Parathyroid adenoma (tissue), 2 donors: ENCODE measurements at regions not wholly inside any gene's neighbourhood (a gene's known extent, or its start where the extent isn't known, plus 50 kb on each side); places are given as distances from the start of the nearest gene placed in this dataset.

ENCODE experiments used
- H2AFZ ChIP-seq: fragments of 300-600 bp; sonication (generic); one replicate; pipeline ENCODE4 v1.7.0; 2017; ENCODE audit warnings: antibody characterized with exemption, mild to moderate bottlenecking
- H3K27ac ChIP-seq: fragments of 300-600 bp; sonication (generic); one replicate; pipeline ENCODE4 v1.7.0; 2017
- H3K27me3 ChIP-seq: fragments of 300-600 bp; sonication (generic); one replicate; pipeline ENCODE4 v1.7.0; 2017; ENCODE audit warnings: low read length; ENCODE audit not compliant: control insufficient read depth, insufficient read depth
- H3K36me3 ChIP-seq: fragments of 300-600 bp; sonication (generic); one replicate; pipeline ENCODE4 v1.7.0; 2017; ENCODE audit warnings: low read length; ENCODE audit not compliant: control insufficient read depth, insufficient read depth
- H3K4me1 ChIP-seq: fragments of 300-600 bp; sonication (generic); one replicate; pipeline ENCODE4 v1.7.0; 2017; ENCODE audit warnings: control low read depth
- H3K4me2 ChIP-seq: fragments of 300-600 bp; sonication (generic); one replicate; pipeline ENCODE4 v1.7.0; 2017; ENCODE audit warnings: low read length
- H3K4me3 ChIP-seq: fragments of 300-600 bp; sonication (generic); one replicate; pipeline ENCODE4 v1.7.0; 2017; ENCODE audit warnings: low read depth, low read length
- H3K79me2 ChIP-seq: fragments of 300-600 bp; sonication (generic); one replicate; pipeline ENCODE4 v1.7.0; 2017; ENCODE audit warnings: control low read depth
- H3K9ac ChIP-seq: fragments of 300-600 bp; sonication (generic); one replicate; pipeline ENCODE4 v1.7.0; 2017; ENCODE audit warnings: mild to moderate bottlenecking
- H3K9me3 ChIP-seq: fragments of 300-600 bp; sonication (generic); one replicate; pipeline ENCODE4 v1.7.0; 2017; ENCODE audit warnings: low read length; ENCODE audit not compliant: control insufficient read depth
- CTCF ChIP-seq: fragments of 300-600 bp; sonication (generic); IDR thresholded peaks from one replicate; pipeline ENCODE4 v1.7.0; 2017; ENCODE audit warnings: antibody characterized with exemption, mild to moderate bottlenecking
- donor health status: primary hyperparathyroidism.

- H3K27ac ChIP-seq = no peak overlapping the region
- H3K36me3 ChIP-seq = no peaks in the 10 kb centered on the region
- H3K9me3 ChIP-seq = no peaks in the 10 kb centered on the region
- H3K27me3 ChIP-seq = no peaks in the 10 kb centered on the region
- no peaks in the 10 kb centered on the region for H3K79me2 ChIP-seq
- no peak for TF ChIP-seq CTCF
- H2AFZ ChIP-seq = no peak overlapping the region
- H3K4me3 ChIP-seq = no peak overlapping the region
- H3K9ac ChIP-seq = no peak overlapping the region
- no peak overlapping the region for H3K4me2 ChIP-seq
- H3K4me1 ChIP-seq = no peaks in the 10 kb centered on the region
Observed at GRCh38 chr9:88059469-88059868, 78.8 kb downstream of the SPATA31C2 start.

- H3K27me3 ChIP-seq = no peaks in the 10 kb centered on the region
- no peaks in the 10 kb centered on the region for H3K9me3 ChIP-seq
Observed at GRCh38 chr9:88056876-88057275, 81.4 kb downstream of the SPATA31C2 start.

DNA sequence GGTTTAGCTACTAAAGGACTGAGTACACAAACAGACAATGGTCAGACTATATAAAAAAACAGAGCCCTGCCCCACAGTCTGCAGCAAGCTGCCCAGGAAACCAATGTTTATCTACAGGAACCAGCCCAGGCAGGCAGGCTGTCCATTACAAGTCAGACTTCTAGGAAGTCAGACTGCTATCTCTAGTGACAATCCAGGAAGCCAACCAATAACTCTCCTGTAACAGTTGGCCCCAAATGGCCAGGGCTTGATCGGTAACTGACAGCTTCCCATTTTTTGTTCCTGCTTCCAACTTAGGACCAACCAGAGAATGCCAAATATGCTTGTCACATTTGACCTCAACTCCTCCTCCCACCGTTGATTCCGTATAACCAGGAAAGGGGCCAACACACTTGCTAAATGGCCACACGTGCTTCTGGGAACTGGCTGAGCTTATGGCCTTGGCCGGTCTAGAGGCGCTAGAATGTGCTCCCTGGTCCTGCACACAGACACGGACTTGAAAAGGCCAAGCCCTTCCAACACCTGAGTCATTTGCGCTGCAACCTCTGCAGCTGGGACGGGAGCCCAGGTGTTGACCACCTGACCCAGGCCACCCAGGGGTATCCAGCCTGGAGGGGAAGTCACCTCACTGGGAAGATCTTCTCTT lies 79.6 kb upstream of the CDK20 start:
- Histone ChIP-seq H3K4me2 (no peak overlapping the region), H2AFZ (no peak overlapping the region), H3K4me3 (no peak overlapping the region), H3K36me3 (no peaks in the 10 kb centered on the region), H3K4me1 (no peaks in the 10 kb centered on the region), H3K27me3 (no peaks in the 10 kb centered on the region), H3K79me2 (no peaks in the 10 kb centered on the region), H3K9ac (no peak overlapping the region), H3K27ac (no peak overlapping the region), H3K9me3 (no peaks in the 10 kb centered on the region)
- no peak for TF ChIP-seq CTCF

More at GRCh38 chr9:88056876-88057275, 81.4 kb downstream of the SPATA31C2 start:
- Histone ChIP-seq H2AFZ (no peak overlapping the region), H3K4me2 (no peak overlapping the region), H3K9ac (no peak overlapping the region), H3K4me1 (no peaks in the 10 kb centered on the region), H3K36me3 (no peaks in the 10 kb centered on the region), H3K27ac (no peak overlapping the region), H3K79me2 (no peaks in the 10 kb centered on the region), H3K4me3 (no peak overlapping the region)
- TF ChIP-seq CTCF = no peak

DNA sequence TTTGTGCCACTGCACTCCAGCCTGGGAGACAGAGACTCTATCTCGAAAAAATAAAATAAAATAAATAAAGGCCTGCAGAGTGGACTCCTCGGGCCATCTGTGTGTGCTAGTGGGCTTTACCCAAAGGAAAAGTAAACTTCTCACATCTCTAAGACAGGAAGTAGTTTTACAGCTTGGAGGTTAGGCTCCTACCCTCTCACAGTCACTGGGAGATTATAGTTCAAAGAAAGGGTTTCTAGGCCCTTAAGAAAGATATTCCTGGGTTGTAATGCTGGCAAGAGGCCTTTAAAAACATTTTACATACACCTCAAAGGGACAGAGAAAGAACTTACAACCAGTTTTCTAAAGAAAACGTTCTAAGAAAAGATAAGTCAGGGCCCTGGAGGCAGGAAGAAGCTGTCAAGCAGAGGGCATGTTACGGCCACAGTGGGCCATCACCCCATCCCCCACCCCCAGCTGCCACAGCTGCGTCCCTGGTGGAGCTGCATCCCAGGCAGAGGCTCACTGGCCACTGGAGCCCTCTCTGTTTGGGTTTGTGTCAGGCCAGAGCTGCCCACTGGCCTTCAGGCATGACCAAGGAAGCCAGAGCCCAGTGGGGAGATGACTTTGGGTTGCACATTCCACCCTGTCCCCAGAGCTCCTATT lies 78.1 kb upstream of the CDK20 start:
- no peak overlapping the region for H3K4me3 ChIP-seq
- H3K36me3 ChIP-seq = no peaks in the 10 kb centered on the region
- no peak overlapping the region for H2AFZ ChIP-seq
- no peaks in the 10 kb centered on the region for H3K9me3 ChIP-seq
- TF ChIP-seq CTCF = no peak
- no peaks in the 10 kb centered on the region for H3K4me1 ChIP-seq
- H3K9ac ChIP-seq = no peak overlapping the region
- H3K79me2 ChIP-seq = no peaks in the 10 kb centered on the region
- no peak overlapping the region for H3K4me2 ChIP-seq
- H3K27me3 ChIP-seq = no peaks in the 10 kb centered on the region
- no peak overlapping the region for H3K27ac ChIP-seq

GRCh38 chr9:88051138-88051537 lies 76.8 kb upstream of the CDK20 start:
- H3K36me3 ChIP-seq = no peaks in the 10 kb centered on the region
- no peak for TF ChIP-seq CTCF
- H3K79me2 ChIP-seq = no peaks in the 10 kb centered on the region

More at GRCh38 chr9:88051138-88051537, 76.8 kb upstream of the CDK20 start:
- no peaks in the 10 kb centered on the region for H3K27me3 ChIP-seq
- no peaks in the 10 kb centered on the region for H3K9me3 ChIP-seq
- no peaks in the 10 kb centered on the region for H3K4me1 ChIP-seq
- H3K4me3 ChIP-seq = no peak overlapping the region
- H3K27ac ChIP-seq = no peak overlapping the region
- H3K9ac ChIP-seq = no peak overlapping the region
- H2AFZ ChIP-seq = no peak overlapping the region
- no peak overlapping the region for H3K4me2 ChIP-seq
